GM23338 (cell line): ENCODE measurements at regions not wholly inside any gene's neighbourhood (a gene's known extent, or its start where the extent isn't known, plus 50 kb on each side); places are given as distances from the start of the nearest gene placed in this dataset.

ENCODE experiments used
- ATAC-seq: fragments of 200-7000 bp; cut with Tn5 transposase; 3 replicates; pipeline ENCODE4 v1.9.1; 2020
- DNase-seq: peaks from one replicate; pipeline ENCODE4 v3.0.0-alpha.2; 2015; ENCODE audit warnings: low spot score
- H2AFZ ChIP-seq: fragments of 200-600 bp; sonication (generic); 2 replicates; pipeline ENCODE4 v1.8.0; 2016; ENCODE audit warnings: antibody characterized with exemption, mild to moderate bottlenecking, moderate library complexity
- H3F3A ChIP-seq: fragments of 200-600 bp; sonication (generic); replicated peaks from 2 replicates; pipeline ENCODE4 v1.8.0; 2017; ENCODE audit warnings: antibody characterized with exemption, mixed run types, low read depth
- H3K27ac ChIP-seq: fragments of 200-600 bp; sonication (generic); 2 replicates; pipeline ENCODE4 v1.6.1; 2016; ENCODE audit warnings: low read depth
- H3K27me3 ChIP-seq: fragments of 200-600 bp; sonication (generic); 2 replicates; pipeline ENCODE4 v1.8.0; 2016; ENCODE audit warnings: mild to moderate bottlenecking, mixed run types, moderate library complexity; ENCODE audit not compliant: insufficient read depth
- H3K36me3 ChIP-seq: fragments of 200-600 bp; sonication (generic); 2 replicates; pipeline ENCODE4 v1.8.0; 2016; ENCODE audit warnings: mild to moderate bottlenecking; ENCODE audit not compliant: insufficient read depth
- H3K4me1 ChIP-seq: fragments of 200-600 bp; sonication (generic); 2 replicates; pipeline ENCODE4 v1.8.0; 2016; ENCODE audit warnings: mild to moderate bottlenecking, moderate library complexity; ENCODE audit not compliant: insufficient read depth
- H3K4me2 ChIP-seq: fragments of 200-600 bp; sonication (generic); 2 replicates; pipeline ENCODE4 v1.7.1; 2017; ENCODE audit warnings: mixed run types
- H3K4me3 ChIP-seq: fragments of 200-600 bp; sonication (generic); 2 replicates; pipeline ENCODE4 v1.6.1; 2016; ENCODE audit warnings: mixed run types
- H3K79me2 ChIP-seq: fragments of 200-600 bp; sonication (generic); replicated peaks from 2 replicates; pipeline ENCODE4 v1.8.0; 2017; ENCODE audit warnings: mild to moderate bottlenecking; ENCODE audit not compliant: insufficient read depth
- H3K9me2 ChIP-seq: fragments of 200-600 bp; sonication (generic); 2 replicates; pipeline ENCODE4 v1.8.0; 2017; ENCODE audit not compliant: insufficient read depth
- H4K20me1 ChIP-seq: fragments of 200-600 bp; sonication (generic); replicated peaks from 2 replicates; pipeline ENCODE4 v1.8.0; 2017; ENCODE audit warnings: mild to moderate bottlenecking; ENCODE audit not compliant: insufficient read depth
- H3K27ac Mint-ChIP-seq: 2 replicates; pipeline ENCODE4 v1.8.0; 2020; ENCODE audit warnings: inconsistent platforms, mild to moderate bottlenecking, moderate library complexity, mixed read lengths
- H3K27me3 Mint-ChIP-seq: 3 replicates; pipeline ENCODE4 v1.8.0; 2022; ENCODE audit warnings: low read depth, mild to moderate bottlenecking, moderate library complexity, mixed read lengths, inconsistent platforms; ENCODE audit not compliant: insufficient read depth, poor library complexity
- H3K36me3 Mint-ChIP-seq: 3 replicates; pipeline ENCODE4 v1.8.0; 2021; ENCODE audit warnings: low read depth, mild to moderate bottlenecking, inconsistent platforms, moderate library complexity, mixed read lengths
- H3K4me1 Mint-ChIP-seq: 3 replicates; pipeline ENCODE4 v1.8.0; 2020; ENCODE audit warnings: mild to moderate bottlenecking, inconsistent platforms, mixed read lengths
- H3K4me3 Mint-ChIP-seq: 3 replicates; pipeline ENCODE4 v1.8.0; 2021; ENCODE audit warnings: moderate library complexity, mild to moderate bottlenecking, inconsistent platforms, mixed read lengths
- H3K9me3 Mint-ChIP-seq: 3 replicates; pipeline ENCODE4 v1.8.0; 2020; ENCODE audit warnings: moderate library complexity, mild to moderate bottlenecking, inconsistent platforms, mixed read lengths
- CREB1 ChIP-seq: fragments of 250-450 bp; sonication (Bioruptor Pico); IDR thresholded peaks from 2 replicates; pipeline ENCODE4 v1.5.0; 2020; ENCODE audit warnings: low read depth, mild to moderate bottlenecking, moderate library complexity
- ETS1 ChIP-seq: IDR thresholded peaks from 2 replicates; pipeline ENCODE4 v1.6.1; 2016; ENCODE audit warnings: antibody characterized with exemption
- EZH2 ChIP-seq: fragments of 200-600 bp; sonication (generic); IDR thresholded peaks from one replicate; pipeline ENCODE4 v1.8.0; 2017; ENCODE audit warnings: antibody characterized with exemption, mild to moderate bottlenecking, low read depth; ENCODE audit not compliant: unreplicated experiment
- EZH2phosphoT487 ChIP-seq: fragments of 200-600 bp; sonication (generic); IDR thresholded peaks from one replicate; pipeline ENCODE4 v1.8.1; 2018; ENCODE audit warnings: antibody characterized with exemption; ENCODE audit not compliant: unreplicated experiment
- JUNB ChIP-seq: IDR thresholded peaks from one replicate; pipeline ENCODE4 v1.6.1; 2016; ENCODE audit warnings: antibody characterized with exemption; ENCODE audit not compliant: unreplicated experiment
- NANOG ChIP-seq: IDR thresholded peaks from 2 replicates; pipeline ENCODE4 v1.6.1; 2016; ENCODE audit warnings: antibody characterized with exemption, borderline replicate concordance
- POLR2AphosphoS5 ChIP-seq: IDR thresholded peaks from 2 replicates; pipeline ENCODE4 v1.6.1; 2016; ENCODE audit warnings: antibody characterized with exemption, low read depth
- REST ChIP-seq: IDR thresholded peaks from one replicate; pipeline ENCODE4 v1.6.1; 2018; ENCODE audit warnings: antibody characterized with exemption; ENCODE audit not compliant: unreplicated experiment
- STAT1 ChIP-seq: IDR thresholded peaks from one replicate; pipeline ENCODE4 v1.6.1; 2016; ENCODE audit warnings: antibody characterized with exemption; ENCODE audit not compliant: unreplicated experiment
- ZNF331 ChIP-seq: fragments of 250-450 bp; sonication (Bioruptor Pico); IDR thresholded peaks from 2 replicates; pipeline ENCODE4 v1.5.0; 2020; ENCODE audit warnings: low read depth, mild to moderate bottlenecking, moderate library complexity
- ZNF462 ChIP-seq: fragments of 250-450 bp; sonication (Bioruptor Pico); IDR thresholded peaks from 2 replicates; pipeline ENCODE4 v1.5.0; 2020; ENCODE audit warnings: mild to moderate bottlenecking, moderate library complexity
- TF ChIP-seq, protein P1 (sequence below), 2 experiments: fragments of 200-600 bp in 1 of 2; sonication (generic) in 1 of 2; conservative IDR thresholded peaks; 2 replicates each; pipeline versions ENCODE4 v1.5.1 to v1.6.1; 2016 to 2017; ENCODE audit warnings: antibody characterized with exemption in 2 of 2, low read depth in 2 of 2, mild to moderate bottlenecking in 2 of 2, moderate library complexity in 1 of 2

- Mint-ChIP-seq H3K9me3 (no peaks in the 10 kb centered on the region), H3K4me3 (no peak overlapping the region), H3K27ac (no peak overlapping the region), H3K4me1 (peaks cover 5% of the 10 kb centered on the region; the same call in 2 of the 3 replicates), H3K27me3 (no peaks in the 10 kb centered on the region), H3K36me3 (no peaks in the 10 kb centered on the region)
- Histone ChIP-seq H2AFZ (no peak overlapping the region), H3K4me1 (peaks cover 5% of the 10 kb centered on the region; the same call in 1 of the 2 replicates), H3K36me3 (peaks cover 3% of the 10 kb centered on the region; the same call in 1 of the 2 replicates), H3K9me2 (peaks cover 6% of the 10 kb centered on the region; the same call in 1 of the 2 replicates), H3K4me3 (no peak overlapping the region), H3K27me3 (no peaks in the 10 kb centered on the region), H3K27ac (no peak overlapping the region), H3K79me2 (no peaks in the 10 kb centered on the region), H3F3A (no peaks in the 10 kb centered on the region), H4K20me1 (no peaks in the 10 kb centered on the region), H3K4me2 (no peak overlapping the region)
- TF ChIP-seq JUNB (no peak), NANOG (no peak), EZH2 (no peak), CREB1 (CRISPR knock-in tag) (no peak), ETS1 (no peak), ZNF331 (CRISPR knock-in tag) (no peak), STAT1 (no peak), EZH2phosphoT487 (no peak), REST (no peak), POLR2AphosphoS5 (no peak), ZNF462 (CRISPR knock-in tag) (no peak)
- TF ChIP-seq, protein P1, sequence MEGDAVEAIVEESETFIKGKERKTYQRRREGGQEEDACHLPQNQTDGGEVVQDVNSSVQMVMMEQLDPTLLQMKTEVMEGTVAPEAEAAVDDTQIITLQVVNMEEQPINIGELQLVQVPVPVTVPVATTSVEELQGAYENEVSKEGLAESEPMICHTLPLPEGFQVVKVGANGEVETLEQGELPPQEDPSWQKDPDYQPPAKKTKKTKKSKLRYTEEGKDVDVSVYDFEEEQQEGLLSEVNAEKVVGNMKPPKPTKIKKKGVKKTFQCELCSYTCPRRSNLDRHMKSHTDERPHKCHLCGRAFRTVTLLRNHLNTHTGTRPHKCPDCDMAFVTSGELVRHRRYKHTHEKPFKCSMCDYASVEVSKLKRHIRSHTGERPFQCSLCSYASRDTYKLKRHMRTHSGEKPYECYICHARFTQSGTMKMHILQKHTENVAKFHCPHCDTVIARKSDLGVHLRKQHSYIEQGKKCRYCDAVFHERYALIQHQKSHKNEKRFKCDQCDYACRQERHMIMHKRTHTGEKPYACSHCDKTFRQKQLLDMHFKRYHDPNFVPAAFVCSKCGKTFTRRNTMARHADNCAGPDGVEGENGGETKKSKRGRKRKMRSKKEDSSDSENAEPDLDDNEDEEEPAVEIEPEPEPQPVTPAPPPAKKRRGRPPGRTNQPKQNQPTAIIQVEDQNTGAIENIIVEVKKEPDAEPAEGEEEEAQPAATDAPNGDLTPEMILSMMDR (conservative IDR thresholded peaks at IDR 0.05; ENCODE audit: low read depth in 2 of 2): no peak
- DNase-seq (no peak), ATAC-seq (no peak)
These were observed 69.5 kb upstream of the OSMR start for GRCh38 chr5:38776149-38776896.
